GM13976 (cell line): ENCODE measurements at regions not wholly inside any gene's neighbourhood (a gene's known extent, or its start where the extent isn't known, plus 50 kb on each side); places are given as distances from the start of the nearest gene placed in this dataset.

Experiments
- DNase-seq: peaks from one replicate; pipeline ENCODE4 v3.0.0; 2012; ENCODE audit warnings: low spot score
- CTCF ChIP-seq: IDR thresholded peaks from 2 replicates; pipeline ENCODE4 v1.5.1; 2012; ENCODE audit warnings: borderline replicate concordance, mild to moderate bottlenecking; ENCODE audit not compliant: insufficient read depth; ENCODE audit errors: extremely low read depth, missing control alignments, control extremely low read depth
- in situ Hi-C: fragments of 300-500 bp; cut with MboI; formaldehyde crosslinking; loops from one replicate; pipeline ENCODE4 v1.12.0; 2022; ENCODE audit warnings: low sequenced_read_pairs, mixed read lengths, inconsistent platforms; ENCODE audit not compliant: unreplicated experiment

GRCh38 chr16:65172356-65172755 lies 50.5 kb upstream of the CDH11 start:
- no peak for TF ChIP-seq CTCF
- in situ Hi-C loops: no loop called here
- DNase-seq: no peak
